Right ventricle myocardium superior (tissue), 1 donor: ENCODE measurements at regions not wholly inside any gene's neighbourhood (a gene's known extent, or its start where the extent isn't known, plus 50 kb on each side); places are given as distances from the start of the nearest gene placed in this dataset.
"Not testable (repeated sequence)": the region's sequence is repeated elsewhere in the genome, so short reads cannot be mapped to it uniquely, and the experiment has no call there.

Source experiments
- ATAC-seq: fragments of 200-7000 bp; cut with Tn5 transposase; one replicate; pipeline ENCODE4 v1.9.1; 2020; ENCODE audit warnings: mild to moderate bottlenecking; ENCODE audit not compliant: poor library complexity
- DNase-seq: peaks from one replicate; pipeline ENCODE4 v3.0.0-alpha.2; 2020
- intact Hi-C: fragments of 100-400 bp; cut with DNase I; formaldehyde crosslinking; loops from one replicate; pipeline ENCODE4 v1.11.2; 2022
- donor health status: DM: no; HTN: yes; CAD: no; lungs with severe emphysema.

GRCh38 chr14:53375599-53375998, 222.5 kb upstream of the DDHD1 start:
- intact Hi-C loops = no loop called here

GRCh38 chr14:53368711-53369201, 215.6 kb upstream of the DDHD1 start:
- intact Hi-C loops = no loop called here
- ATAC-seq (no peak), DNase-seq (no peak)

More at GRCh38 chr14:53375599-53375998, 222.5 kb upstream of the DDHD1 start:
- ATAC-seq = peak; percentile 91
- DNase-seq = no peak

GRCh38 chr14:53368066-53368465, 214.9 kb upstream of the DDHD1 start:
- DNase-seq = no peak
- intact Hi-C loops = no loop called here

GRCh38 chr14:53367644-53368026, 214.5 kb upstream of the DDHD1 start:
- DNase-seq = no peak
- ATAC-seq = peak; percentile 72
- intact Hi-C loops = no loop called here

More at GRCh38 chr14:53368066-53368465, 214.9 kb upstream of the DDHD1 start:
- no peak for ATAC-seq

- intact Hi-C loops = no loop called here
- ATAC-seq = no peak
- no peak for DNase-seq
Measured at GRCh38 chr14:53365486-53366130, 212.5 kb upstream of the DDHD1 start.

- ATAC-seq, intact Hi-C loops, DNase-seq: not testable (repeated sequence)
Measured at GRCh38 chr14:53362916-53363315, 209.8 kb upstream of the DDHD1 start.

- intact Hi-C loops = no loop called here
- no peak for DNase-seq
- no peak for ATAC-seq
Measured at GRCh38 chr14:53360829-53361228, 207.7 kb upstream of the DDHD1 start.

- DNase-seq (no peak), ATAC-seq (no peak)
- intact Hi-C loops = no loop called here
Measured at GRCh38 chr14:53358166-53358565, 205.0 kb upstream of the DDHD1 start.

GRCh38 chr14:53356361-53357150, 203.4 kb upstream of the DDHD1 start:
- no peak for DNase-seq
- intact Hi-C loops = no loop called here
- no peak for ATAC-seq

- intact Hi-C loops = no loop called here
- DNase-seq = no peak
- ATAC-seq = no peak
Measured at GRCh38 chr14:53355581-53356112, 202.5 kb upstream of the DDHD1 start.

- intact Hi-C loops = no loop called here
- DNase-seq (no peak), ATAC-seq (no peak)
Measured at GRCh38 chr14:53354336-53354735, 201.2 kb upstream of the DDHD1 start.

GRCh38 chr14:53350866-53351265, 197.7 kb upstream of the DDHD1 start:
- intact Hi-C loops = no loop called here
- DNase-seq = no peak
- no peak for ATAC-seq

GRCh38 chr14:53350429-53350828, 197.3 kb upstream of the DDHD1 start:
- ATAC-seq (no peak), DNase-seq (no peak)
- intact Hi-C loops = no loop called here

GRCh38 chr14:53346988-53347387, 193.9 kb upstream of the DDHD1 start:
- intact Hi-C loops = no loop called here
- no peak for ATAC-seq
- no peak for DNase-seq

GRCh38 chr14:53341324-53341723, 188.2 kb upstream of the DDHD1 start:
- DNase-seq = no peak
- intact Hi-C loops = no loop called here

GRCh38 chr14:53338192-53338591, 185.1 kb upstream of the DDHD1 start:
- intact Hi-C loops = no loop called here
- no peak for DNase-seq
- ATAC-seq = no peak

More at GRCh38 chr14:53341324-53341723, 188.2 kb upstream of the DDHD1 start:
- ATAC-seq = no peak

GRCh38 chr14:53336729-53337128, 183.6 kb upstream of the DDHD1 start:
- DNase-seq (no peak), ATAC-seq (no peak)
- intact Hi-C loops = no loop called here

GRCh38 chr14:53333809-53334208, 180.7 kb upstream of the DDHD1 start:
- no peak for DNase-seq
- intact Hi-C loops = no loop called here
- ATAC-seq = no peak

GRCh38 chr14:53331921-53332320, 178.8 kb upstream of the DDHD1 start:
- intact Hi-C loops = no loop called here
- ATAC-seq (no peak), DNase-seq (no peak)

GRCh38 chr14:53331247-53331646, 178.1 kb upstream of the DDHD1 start:
- intact Hi-C loops = no loop called here

More at GRCh38 chr14:53331247-53331646, 178.1 kb upstream of the DDHD1 start:
- ATAC-seq (no peak), DNase-seq (no peak)
